Motor neuron (in vitro differentiated cells): ENCODE measurements at regions not wholly inside any gene's neighbourhood (a gene's known extent, or its start where the extent isn't known, plus 50 kb on each side); places are given as distances from the start of the nearest gene placed in this dataset.
"Not testable (repeated sequence)": the region's sequence is repeated elsewhere in the genome, so short reads cannot be mapped to it uniquely, and the experiment has no call there.

Experiments used
- ATAC-seq, 8 experiments: fragments of 200-7000 bp; cut with Tn5 transposase; replicated peaks in 6 of 8; 2 replicates each; pipeline ENCODE4 v1.8.0; 2021; ENCODE audit warnings: mild to moderate bottlenecking in 8 of 8, moderate library complexity in 8 of 8
- H3K27ac ChIP-seq, 2 donors: fragments of 250-450 bp; sonication (Bioruptor Pico); 2 replicates each; pipeline ENCODE4 v1.9.0; 2021; ENCODE audit warnings: antibody characterized with exemption in 2 of 2, mild to moderate bottlenecking in 2 of 2, moderate library complexity in 1 of 2
- H3K4me1 ChIP-seq, 2 donors: fragments of 250-450 bp; sonication (Bioruptor Pico); replicated peaks in 1 of 2; 2 replicates each; pipeline ENCODE4 v1.6.1; 2021; ENCODE audit warnings: antibody characterized with exemption in 2 of 2, mild to moderate bottlenecking in 2 of 2, moderate library complexity in 1 of 2
- H3K4me3 ChIP-seq, 5 donors: fragments of 250-450 bp; sonication (Bioruptor Pico); 2 replicates each; pipeline ENCODE4 v1.9.0; 2021; ENCODE audit warnings: antibody characterized with exemption in 5 of 5, mild to moderate bottlenecking in 5 of 5, moderate library complexity in 4 of 5
- WGBS, 10 experiments: fragments of 450-650 bp; shearing (Covaris generic); methylation state at CpG; one replicate each; pipeline ENCODE4 v1.0.0; 2022; 5-methylcytosine and 5-hydroxymethylcytosine counted together
- in situ Hi-C, 9 experiments: fragments of 400-800 bp; cut with MboI; loops; one replicate each; pipeline ENCODE4 v1.15.0; 2021; ENCODE audit warnings: low sequenced_read_pairs in 9 of 9, low pct_unique_long_range_greater_than_20kb in 2 of 9; ENCODE audit not compliant: unreplicated experiment in 9 of 9

- H3K4me1 ChIP-seq: no peaks in the 10 kb centered on the region
- H3K27ac ChIP-seq: no peak overlapping the region
- WGBS, 10 experiments: 4 to 83% (median 42%) methylated on average over 1 to 3 of the region's 3 CpGs; no CpG with 5 or more reads in 4 of the 10 experiments
- in situ Hi-C loops: no loop called here
- H3K4me3 ChIP-seq: no peak overlapping the region
- ATAC-seq: peak in 1 of 8 experiments; percentile 24
Observed at GRCh38 chr21:14284481-14284880, 68.5 kb downstream of the RBM11 start.

- H3K4me3 ChIP-seq, ATAC-seq: not testable (repeated sequence)
Observed at GRCh38 chr21:14281188-14281900, 65.4 kb downstream of the RBM11 start.

More at GRCh38 chr21:14281188-14281900, 65.4 kb downstream of the RBM11 start:
- H3K4me1 ChIP-seq, in situ Hi-C loops, H3K27ac ChIP-seq: not testable (repeated sequence)
- 0 to 93% (median 29%) methylated on average over 1 to 8 of the region's 11 CpGs; no CpG with 5 or more reads in 1 of the 10 experiments for WGBS, 10 experiments
